ENCODE measurements at regions not wholly inside any gene's neighbourhood (a gene's known extent, or its start where the extent isn't known, plus 50 kb on each side); places are given as distances from the start of the nearest gene placed in this dataset.
"Not testable (repeated sequence)": the region's sequence is repeated elsewhere in the genome, so short reads cannot be mapped to it uniquely, and the experiment has no call there.

DNA sequence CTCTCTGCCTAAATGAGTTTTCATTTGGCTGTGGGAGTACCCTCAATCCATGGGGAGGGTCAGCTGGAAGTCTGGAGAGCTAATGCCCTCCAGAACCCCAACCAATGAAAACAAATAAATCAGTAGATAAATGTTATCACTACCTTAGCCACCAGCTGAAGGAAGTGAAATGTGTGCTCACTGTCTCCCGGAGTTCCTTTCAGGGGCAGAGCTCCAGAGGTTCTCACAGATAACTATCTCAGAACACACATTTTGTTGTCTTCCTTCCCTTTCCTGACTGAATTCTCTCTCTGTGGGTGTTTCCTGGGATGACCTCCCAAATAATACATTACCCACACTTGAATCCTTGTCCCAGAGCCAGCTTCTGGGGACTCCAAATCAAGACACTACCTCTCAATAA lies 779.6 kb downstream of the DIAPH3 start:
- DNase-seq, result no peak

DNA sequence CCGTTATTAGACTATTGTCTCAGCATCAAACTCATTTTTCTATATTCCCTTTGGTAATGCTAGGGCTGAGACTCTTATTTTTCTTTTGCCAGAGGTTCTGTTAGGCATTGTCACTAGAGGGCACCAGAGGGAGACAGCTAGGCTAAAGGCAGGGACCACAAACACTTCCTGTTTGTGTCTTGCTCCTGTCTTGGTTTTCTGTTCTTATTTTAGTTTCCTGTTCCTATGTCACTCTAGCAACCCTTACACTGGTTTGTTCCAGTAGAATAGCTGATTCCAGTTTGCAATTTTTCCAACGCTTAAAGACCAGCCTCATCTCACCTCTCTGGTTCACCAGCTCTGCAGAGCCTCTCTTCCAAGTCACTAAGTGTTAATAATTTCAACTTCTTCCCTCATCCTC lies 772.0 kb downstream of the DIAPH3 start:
- DNase-seq, result peak; percentile 32 to 63

DNA sequence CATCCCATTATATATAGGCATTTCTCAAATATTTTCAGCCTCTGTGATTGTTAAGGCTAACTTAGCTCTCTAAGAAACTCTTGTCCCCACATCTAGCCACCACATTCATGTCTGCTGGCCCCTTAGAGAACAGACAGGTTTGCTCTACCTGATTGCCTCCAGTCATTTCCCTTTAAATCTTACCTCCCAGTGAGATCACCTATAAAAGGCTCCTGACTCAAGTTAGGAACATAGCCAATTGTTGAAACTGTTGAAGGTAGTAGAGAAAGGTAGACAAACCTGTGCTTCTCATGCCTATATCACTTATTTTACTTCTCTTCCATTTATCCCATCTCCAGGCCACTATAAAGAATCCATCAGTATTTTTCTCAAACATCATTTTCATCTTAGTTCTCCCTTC lies 771.4 kb downstream of the DIAPH3 start:
- DNase-seq, result no peak

DNA sequence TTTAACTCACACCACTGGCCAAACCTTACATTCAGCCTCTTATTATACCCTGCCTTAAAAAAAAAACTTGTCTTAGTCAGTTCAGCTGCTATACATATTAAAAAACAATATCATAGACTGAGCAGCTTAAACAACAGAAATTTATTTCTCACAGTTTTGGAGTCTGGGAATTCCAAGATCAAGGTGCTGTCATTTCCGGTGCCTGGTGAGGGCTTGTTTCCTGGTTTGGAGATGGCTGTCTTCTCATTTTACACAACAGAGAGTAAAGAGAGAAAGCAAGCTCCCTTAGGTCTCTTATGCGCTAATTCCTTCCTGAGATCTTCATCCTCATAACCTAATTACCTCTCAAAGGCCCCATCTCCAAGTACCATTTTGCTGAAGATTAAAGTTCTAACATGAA lies 769.2 kb downstream of the DIAPH3 start:
- no peak for DNase-seq

DNA sequence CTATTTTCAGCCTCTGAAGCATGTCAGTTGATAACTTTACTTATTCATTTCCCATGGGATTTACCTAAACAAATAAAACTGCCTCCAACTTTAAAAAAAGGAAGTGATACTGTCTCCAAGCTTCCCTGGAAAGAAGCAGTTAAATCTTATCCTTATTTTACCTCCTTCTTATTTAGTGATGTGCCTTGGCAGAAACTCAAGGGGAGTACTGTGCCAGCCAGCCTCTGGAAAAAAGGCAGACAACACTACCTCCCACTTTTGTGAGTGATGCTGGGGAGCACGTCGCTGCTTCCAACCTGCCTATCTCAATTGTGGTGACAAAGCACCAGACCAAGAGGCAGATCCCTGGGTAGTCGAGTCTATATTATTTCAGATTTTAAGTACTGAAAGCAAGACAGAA lies 765.6 kb downstream of the DIAPH3 start:
- no peak for DNase-seq

DNA sequence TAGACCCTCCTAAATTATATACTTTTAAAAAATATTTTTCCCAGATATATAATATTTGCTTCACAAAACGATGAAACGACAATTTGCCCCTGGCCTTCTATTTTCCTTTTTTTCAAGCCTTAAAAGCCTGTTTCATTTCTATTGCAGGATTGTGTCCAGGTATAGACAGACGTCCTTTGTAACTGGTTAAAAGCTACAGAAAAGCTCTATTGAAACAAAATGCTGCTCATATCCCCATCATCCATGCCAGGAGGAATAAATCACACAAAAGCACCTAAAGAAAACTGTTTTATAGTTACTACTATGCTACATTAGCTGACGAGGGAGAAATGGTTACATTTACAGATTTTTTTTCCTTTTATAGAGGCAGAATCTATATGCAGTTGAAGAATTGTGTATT lies 765.1 kb downstream of the DIAPH3 start:
- no peak for DNase-seq

DNA sequence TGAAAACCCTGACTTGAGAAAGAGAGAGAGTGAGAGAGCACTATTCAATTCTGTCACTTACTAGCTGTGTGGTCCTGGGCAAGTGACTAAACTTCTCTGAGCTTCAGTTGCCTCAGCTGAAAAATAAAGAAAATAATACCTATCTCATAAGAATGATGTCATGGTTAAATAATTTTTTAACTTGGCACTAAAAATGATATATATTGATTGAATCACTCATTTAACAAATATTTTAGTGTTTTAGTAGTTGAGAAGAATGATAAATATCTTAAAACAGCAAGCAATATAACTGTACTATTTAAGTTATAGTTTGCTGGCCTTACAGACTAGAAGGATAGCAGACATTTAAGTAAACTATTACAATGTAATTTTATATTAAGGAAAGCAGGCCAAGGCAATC lies 764.2 kb downstream of the DIAPH3 start:
- DNase-seq, result no peak

DNA sequence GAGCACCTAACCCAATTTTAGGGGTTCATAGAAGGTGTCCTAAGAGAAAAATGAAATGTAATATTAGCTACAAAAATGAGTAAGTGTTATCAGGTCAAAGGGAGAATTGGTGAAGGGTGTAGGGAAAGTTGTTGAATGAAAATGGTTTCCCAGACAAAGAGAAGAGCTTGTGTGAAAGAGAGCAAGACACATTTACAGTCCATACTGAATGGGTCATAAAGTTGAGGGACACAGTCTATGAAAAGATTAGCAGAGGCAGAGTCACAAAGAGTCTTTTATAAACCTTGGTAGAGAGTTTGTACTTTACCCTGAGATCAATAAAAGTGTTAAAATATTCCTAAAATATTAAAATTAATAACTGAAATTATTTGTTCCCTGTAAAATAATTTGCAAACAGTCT lies 759.4 kb downstream of the DIAPH3 start:
- DNase-seq, result no peak

DNA sequence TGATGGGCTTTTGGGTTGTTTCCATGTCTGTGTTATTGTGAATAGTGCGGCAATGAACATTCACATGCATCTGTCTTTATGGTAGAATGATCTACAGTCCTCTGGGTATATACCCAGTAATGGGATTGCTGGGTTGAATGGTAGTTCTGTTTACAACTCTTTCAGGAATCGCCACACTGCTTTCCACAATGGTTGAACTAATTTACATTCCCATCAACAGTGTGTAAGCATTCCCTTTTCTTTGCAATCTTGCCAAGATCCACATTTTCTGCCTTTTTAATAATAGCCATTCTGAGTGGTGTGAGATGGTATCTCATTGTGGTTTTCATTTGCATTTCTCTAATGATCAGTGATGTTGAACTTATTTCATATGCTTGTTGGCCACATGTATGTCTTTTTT lies 756.5 kb downstream of the DIAPH3 start:
- not testable (repeated sequence) for DNase-seq

DNA sequence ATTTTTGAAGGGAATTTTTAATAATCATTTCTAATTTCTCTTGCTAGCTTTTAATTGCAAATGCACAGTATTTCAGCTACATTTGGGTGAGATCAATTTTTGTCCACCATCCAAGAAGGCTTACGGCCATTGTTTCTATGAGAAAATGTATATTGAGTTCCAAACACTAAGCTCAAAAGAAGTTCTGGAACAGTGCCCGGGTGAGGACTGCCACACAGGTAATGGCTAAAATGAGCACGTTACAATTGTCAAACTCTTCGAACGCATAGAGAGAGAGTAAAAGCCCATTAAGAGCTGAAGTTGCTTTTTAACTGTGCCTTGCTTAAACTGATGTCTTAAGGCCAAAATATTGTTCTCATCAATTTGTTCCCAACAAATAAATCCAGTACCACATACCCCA lies 755.0 kb downstream of the DIAPH3 start:
- no peak for DNase-seq

DNA sequence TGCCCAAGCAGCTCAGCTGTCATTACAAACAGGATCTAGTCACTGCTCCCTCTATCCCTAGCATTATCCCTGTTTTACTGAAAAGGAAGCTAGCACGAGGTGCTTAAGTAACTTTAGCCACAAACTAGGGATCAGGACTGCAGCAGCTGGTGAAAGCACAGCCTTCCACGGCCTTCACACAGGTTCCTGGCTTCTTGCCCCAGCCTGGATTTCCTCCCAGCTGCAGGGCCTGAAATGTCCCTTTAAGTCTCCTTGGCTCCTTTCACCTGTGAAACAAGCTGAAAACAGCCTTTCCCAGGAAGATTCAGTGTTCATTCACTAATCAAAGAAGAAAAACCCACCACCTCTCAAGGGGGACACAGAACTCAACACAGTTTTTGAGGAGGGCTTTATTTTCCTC lies 754.5 kb downstream of the DIAPH3 start:
- peak; percentile 63 to 88 for DNase-seq

DNA sequence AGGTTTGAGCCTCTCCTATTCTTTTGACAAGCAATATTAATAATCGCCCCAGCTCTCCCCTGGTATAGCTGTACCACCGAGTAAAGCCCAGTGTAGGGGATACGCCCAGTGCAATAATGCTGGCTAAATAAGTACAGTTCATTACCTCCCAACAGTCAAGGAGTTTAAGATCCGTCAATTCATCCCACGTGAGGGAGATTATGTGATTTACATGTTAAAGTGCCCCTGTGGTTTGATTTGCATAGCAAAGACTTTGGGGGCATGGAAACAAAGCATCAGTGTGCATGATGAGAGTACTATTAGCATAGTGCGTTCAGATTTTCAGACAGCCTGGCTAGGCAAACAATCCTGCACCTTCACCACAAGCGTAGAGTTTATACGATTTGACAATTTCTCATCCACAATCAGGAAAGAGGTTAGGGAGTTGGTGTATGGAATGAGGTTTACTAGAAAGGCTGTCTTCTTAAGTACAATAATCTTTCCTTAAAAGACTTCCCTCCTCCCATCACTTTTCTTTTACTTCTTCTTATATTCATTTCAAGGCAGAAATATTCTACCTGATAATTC lies 754.0 kb downstream of the DIAPH3 start:
- DNase-seq, result peak; percentile 72 to 83

DNA sequence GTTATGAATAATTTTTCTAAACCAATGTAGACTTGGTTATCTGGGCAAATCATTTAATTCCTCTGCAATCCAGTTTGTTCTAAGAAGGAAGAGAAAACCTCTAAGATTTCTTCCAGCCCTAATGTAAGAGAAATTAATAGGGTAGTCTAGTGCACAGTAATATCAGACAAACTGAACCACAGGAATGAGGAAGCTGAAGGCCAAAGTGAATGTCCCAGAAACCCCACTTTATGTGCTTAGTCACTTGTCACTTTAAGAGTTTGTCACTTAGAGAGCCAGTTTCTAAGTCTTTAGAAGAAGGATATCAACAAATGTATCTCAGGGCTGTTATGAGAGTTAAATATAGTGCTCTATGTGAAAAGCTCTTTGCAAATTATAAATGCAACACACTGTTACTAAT lies 750.6 kb downstream of the DIAPH3 start:
- DNase-seq, result no peak

DNA sequence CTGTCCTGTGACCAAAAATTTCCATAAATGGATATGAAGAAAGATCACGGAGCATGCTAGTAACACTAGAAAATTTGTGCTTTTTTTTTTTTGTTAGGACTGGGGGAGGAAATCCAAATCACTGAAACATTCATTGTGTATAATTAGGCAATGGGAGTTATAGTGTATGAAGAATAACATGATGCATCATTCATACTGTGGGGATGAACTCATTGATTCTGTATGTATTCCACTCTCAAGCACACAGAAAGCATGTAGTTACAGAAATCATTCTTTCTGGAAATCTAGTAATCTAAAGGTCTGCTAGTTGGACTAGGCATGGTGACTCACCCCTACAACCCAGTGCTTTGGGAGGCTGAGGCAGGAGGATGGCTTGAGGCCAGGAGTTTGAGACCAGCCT lies 749.7 kb downstream of the DIAPH3 start:
- no peak for DNase-seq

DNA sequence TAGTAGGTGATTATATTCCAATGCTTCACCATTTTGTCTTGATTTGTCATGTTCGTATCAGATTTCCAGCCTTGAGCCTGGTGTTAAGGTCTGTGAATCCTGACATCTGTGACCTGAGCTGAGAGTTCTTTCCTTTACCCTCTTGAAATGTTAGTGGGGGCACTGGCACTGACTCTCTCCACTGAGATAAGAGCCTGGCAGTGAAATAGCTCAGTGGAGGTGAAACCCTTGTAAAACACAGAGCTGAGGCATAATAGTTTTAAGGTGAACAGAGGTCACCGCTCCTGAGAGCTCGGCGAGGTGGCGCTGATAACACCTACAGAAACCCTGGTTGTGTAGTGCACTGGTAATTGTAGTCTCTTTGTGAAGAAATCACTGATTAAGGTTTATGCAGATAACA lies 748.2 kb downstream of the DIAPH3 start:
- peak in 1 of 2 experiments; percentile 27 for DNase-seq

DNA sequence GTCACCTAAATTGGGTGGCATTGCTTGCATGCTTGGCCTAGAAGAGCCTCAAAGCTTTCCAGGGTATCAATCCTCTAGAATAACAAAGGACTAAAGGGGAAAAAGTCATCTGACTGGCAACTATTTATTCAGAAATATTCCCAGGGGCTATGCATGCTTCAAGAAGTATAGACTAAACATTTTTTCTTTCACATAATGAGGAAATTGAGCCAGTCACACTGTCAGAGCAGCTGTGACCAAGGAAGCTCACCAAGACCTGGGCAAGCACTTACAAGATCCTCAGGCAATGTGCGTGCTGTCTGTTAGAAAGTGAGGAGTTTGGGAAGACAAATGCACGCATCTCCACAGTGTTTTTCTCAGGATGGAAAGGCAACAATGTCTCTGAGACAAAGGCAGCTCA lies 747.2 kb downstream of the DIAPH3 start:
- no peak for DNase-seq

DNA sequence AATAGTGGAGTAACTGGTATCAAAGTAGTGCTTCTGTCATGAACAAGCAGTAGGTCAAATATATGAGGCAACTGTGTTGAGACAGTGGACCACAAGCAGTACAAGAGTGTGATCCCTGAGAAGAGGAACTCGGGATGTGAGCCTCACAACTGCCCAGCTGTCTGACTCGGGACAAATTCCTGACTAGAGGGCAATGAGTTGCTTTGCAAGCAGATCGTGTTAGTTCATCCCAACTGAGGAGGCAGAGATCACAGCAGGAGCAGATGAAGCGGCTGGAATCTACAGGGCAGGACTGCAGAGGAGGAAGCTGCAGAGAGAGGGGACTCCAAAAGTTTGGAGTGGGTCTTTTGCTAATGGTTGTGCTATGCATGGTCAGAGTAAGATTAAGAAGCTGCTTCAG lies 741.1 kb downstream of the DIAPH3 start:
- no peak for DNase-seq

DNA sequence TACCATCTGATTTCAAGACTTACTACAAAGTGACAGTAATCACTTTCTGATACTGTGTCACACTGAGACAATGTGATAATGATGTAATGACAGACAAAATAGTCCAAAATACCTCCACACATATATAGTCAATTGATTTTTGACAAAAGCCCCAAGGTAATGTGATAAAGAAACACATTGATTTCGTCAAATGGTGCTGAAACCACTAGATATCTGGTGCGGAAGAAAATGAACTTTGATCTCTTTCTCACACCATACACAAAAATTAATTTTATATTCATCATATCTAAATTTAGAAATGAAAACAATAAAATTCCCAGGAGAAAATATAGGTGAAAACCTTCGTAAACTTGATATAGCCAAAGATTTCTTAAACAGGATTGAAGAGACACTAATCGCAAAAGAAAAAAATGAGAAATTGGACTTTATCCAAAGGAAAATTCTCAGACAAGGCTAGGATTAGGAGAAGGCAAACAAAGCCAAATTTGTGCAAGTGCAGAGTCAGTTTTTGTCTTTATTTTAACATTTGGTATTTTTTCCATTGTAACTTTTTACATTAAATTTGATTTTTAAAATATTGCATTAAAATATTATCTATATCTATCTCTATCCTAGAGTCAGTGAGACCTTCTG lies 739.9 kb downstream of the DIAPH3 start:
- no peak for DNase-seq

DNA sequence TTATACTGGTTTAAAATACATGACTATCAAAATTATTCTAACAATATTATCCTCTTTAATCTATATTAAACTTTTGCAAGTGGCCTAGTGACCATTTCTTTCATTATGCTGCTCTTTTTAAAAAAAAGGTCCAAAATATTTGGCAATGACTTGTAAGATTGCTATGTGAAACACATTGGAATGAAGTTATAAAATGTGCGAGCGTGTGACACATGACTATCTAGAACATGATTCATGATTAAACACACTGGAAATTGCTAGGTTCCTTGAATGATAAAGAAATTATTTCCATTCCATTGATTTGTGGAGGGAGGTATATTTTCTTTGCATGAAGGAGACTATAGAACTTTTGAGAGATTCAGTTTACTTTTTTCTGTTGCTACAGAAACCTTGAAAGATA lies 739.1 kb downstream of the DIAPH3 start:
- DNase-seq, result no peak

DNA sequence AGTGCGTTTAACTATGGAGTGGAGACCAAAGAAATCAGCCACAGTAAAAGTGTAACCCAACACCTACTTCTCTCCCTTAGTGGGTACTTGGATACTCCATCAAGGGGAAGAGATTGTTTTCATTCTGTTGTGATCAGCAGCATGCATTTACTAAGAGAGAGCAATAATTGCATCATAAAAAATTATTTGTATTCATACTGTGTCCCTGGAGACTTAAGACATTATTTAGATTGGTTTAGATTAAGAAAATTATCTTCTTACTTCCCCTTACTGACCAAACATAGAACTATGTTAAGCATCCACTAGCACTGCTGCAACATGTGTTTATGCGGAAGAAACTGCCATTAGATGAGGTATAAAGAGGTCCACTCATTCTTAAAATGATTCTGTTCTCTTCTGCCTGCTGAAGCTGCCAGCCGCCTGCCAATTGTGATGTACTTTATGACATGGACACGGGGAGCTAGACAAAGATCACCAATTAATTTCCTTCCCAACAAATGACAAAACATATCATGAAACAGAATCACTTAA lies 738.5 kb downstream of the DIAPH3 start:
- peak; percentile 6 to 42 for DNase-seq

DNA sequence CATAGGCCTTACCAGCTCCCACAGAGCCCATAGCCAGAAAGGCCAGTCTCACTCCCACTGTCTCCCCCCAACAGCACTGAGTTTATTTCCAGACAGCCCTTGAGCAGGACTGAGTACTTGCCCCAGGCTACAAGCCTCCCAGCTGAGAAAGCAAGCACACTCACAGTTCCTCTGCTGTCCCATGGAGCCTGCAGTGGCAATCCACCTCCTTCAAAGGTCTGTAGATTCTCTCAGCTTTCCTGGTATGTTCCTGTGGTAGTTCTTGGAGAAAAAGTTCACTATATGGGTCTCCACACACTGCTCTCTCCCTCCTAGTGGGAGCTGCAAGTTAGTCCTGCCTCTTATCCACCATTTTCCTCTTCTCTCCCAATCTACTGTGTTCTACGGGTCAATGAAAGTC lies 728.7 kb downstream of the DIAPH3 start:
- DNase-seq, result no peak

DNA sequence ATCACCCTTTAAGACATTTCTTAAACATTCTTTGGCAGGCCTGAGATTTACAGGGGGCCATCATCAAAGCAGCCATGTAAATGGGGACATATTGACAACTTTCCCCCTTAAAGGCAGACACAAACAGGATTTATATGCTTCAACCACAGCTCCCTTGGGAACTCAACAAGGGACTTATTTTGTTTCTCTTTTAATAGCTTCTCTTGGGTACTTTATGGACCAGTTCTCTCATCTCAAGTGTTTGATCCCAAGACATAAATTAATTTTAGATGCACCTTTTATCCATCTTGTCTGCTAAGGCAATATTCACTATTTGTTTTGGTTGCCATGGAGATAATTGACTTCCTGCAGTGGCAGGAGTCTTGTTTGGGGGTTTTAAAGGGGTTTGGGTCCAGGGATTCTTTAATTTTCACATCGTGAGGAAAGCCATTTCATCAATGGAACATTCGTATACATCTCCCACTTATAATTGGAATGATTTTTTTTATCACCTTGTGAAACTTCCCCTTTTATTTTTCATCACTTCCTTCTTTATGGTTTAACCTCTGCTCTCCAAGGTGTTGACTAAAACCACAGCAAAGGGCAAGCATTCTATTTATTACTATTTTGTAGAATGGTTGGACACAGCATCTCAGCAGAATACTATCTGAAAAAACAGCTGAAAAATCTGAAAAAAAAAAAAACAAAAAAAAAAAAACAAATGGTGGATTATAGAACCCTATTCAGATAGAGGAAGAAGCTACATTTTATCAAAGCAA lies 726.0 kb downstream of the DIAPH3 start:
- DNase-seq, result peak in 1 of 2 experiments; percentile 8

DNA sequence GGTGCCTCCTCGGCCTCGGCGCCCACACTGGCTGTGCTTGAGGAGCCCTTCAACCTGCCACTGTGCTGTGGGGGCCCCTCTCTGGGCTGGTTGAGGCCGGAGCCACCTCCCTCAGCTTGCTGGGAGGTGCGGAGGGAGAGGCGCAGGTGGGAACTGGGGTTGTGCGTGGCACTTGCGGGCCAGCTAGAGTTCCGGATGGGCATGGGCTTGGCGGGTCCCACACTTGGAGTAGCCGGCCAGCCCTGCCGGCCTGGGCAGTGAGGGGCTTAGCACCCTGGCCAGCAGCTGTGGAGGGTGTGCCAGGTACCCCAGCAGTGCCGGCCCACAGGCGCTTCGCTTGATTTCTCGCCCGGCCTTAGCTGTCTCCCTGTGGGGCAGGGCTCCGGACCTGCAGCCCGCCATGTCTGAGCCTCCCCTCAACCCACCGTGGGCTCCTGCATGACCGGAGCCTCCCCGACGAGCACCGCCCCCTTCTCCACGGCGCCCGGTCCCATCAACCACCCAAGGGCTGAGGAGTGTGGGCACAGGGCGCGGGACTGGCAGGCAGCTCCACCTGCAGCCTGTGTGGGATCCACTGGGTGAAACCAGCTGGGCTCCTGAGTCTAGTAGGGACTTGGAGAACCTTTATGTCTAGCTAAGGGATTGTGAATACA lies 723.8 kb downstream of the DIAPH3 start:
- no peak for DNase-seq

DNA sequence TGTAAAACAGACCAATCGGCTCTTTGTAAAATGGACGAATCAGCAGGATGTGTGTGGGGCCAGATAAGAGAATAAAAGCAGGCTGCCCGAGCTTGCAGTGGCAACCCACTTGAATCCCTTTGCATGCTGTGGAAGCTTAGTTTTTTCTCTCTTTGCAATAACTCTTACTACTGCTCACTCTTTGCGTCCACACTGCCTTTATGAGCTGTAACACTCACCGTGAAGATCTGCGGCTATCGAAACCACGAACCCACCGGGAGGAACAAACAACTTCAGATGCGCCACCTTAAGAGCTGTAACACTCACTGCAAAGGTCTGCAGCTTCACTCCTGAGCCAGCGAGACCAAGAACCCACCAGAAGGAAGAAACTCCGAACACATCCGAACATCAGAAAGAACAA lies 722.7 kb downstream of the DIAPH3 start:
- DNase-seq, result not testable (repeated sequence)
